ENCODE measurements at regions not wholly inside any gene's neighbourhood (a gene's known extent, or its start where the extent isn't known, plus 50 kb on each side); places are given as distances from the start of the nearest gene placed in this dataset.

GRCh38 chr19:32231691-32232090 is 113.7 kb upstream of the ZNF507 start:
- Histone ChIP-seq H3K27me3 (ENCODE audit: control insufficient read depth, low read length) (no peaks in the 10 kb centered on the region), H3K4me1 (ENCODE audit: control insufficient read depth, low read length) (no peaks in the 10 kb centered on the region)
- no peak for TF ChIP-seq CTCF (IDR thresholded peaks at IDR 0.05; ENCODE audit: low read depth, low read length, poor library complexity, severe bottlenecking)
- TF ChIP-seq EZH2phosphoT487 (IDR thresholded peaks at IDR 0.05; ENCODE audit: borderline replicate concordance, low read length) = no peak

GRCh38 chr19:32232449-32232848 is 113.0 kb upstream of the ZNF507 start:
- H3F3A ChIP-seq (ENCODE audit: control insufficient read depth, insufficient read depth) = no peaks in the 10 kb centered on the region
- no peaks in the 10 kb centered on the region for H3K9me3 ChIP-seq (ENCODE audit: control insufficient read depth, insufficient read depth, low read length)
- no peaks in the 10 kb centered on the region for H3K79me2 ChIP-seq (ENCODE audit: control insufficient read depth, low read length)
- H4K20me1 ChIP-seq (ENCODE audit: control insufficient read depth, insufficient read depth, low read depth, low read length) = no peaks in the 10 kb centered on the region
- H3K27me3 ChIP-seq (ENCODE audit: control insufficient read depth, low read length) = no peaks in the 10 kb centered on the region
- no peaks in the 10 kb centered on the region for H3K4me1 ChIP-seq (ENCODE audit: control insufficient read depth, low read length)
- no peak overlapping the region for H3K4me2 ChIP-seq (ENCODE audit: low read length)
- TF ChIP-seq EZH2phosphoT487 (IDR thresholded peaks at IDR 0.05; ENCODE audit: borderline replicate concordance, low read length) = no peak
- no peak for TF ChIP-seq CTCF (IDR thresholded peaks at IDR 0.05; ENCODE audit: low read depth, low read length, poor library complexity, severe bottlenecking)
- no peak overlapping the region for H3K4me3 ChIP-seq (ENCODE audit: low read length)
- no peaks in the 10 kb centered on the region for H3K9me2 ChIP-seq (replicated peaks; ENCODE audit: control insufficient read depth, low read length)
- no peak overlapping the region for H3K27ac ChIP-seq (ENCODE audit: low read depth, low read length)
- no peaks in the 10 kb centered on the region for H3K36me3 ChIP-seq (ENCODE audit: control insufficient read depth, low read length)

More at GRCh38 chr19:32231691-32232090, 113.7 kb upstream of the ZNF507 start:
- Histone ChIP-seq H3K4me3 (ENCODE audit: low read length) (no peak overlapping the region), H3K36me3 (ENCODE audit: control insufficient read depth, low read length) (no peaks in the 10 kb centered on the region), H3F3A (ENCODE audit: control insufficient read depth, insufficient read depth) (no peaks in the 10 kb centered on the region), H3K79me2 (ENCODE audit: control insufficient read depth, low read length) (no peaks in the 10 kb centered on the region), H3K27ac (ENCODE audit: low read depth, low read length) (no peak overlapping the region), H3K4me2 (ENCODE audit: low read length) (no peak overlapping the region), H3K9me3 (ENCODE audit: control insufficient read depth, insufficient read depth, low read length) (no peaks in the 10 kb centered on the region), H4K20me1 (ENCODE audit: control insufficient read depth, insufficient read depth, low read depth, low read length) (no peaks in the 10 kb centered on the region), H3K9me2 (replicated peaks; ENCODE audit: control insufficient read depth, low read length) (no peaks in the 10 kb centered on the region)

- Histone ChIP-seq H3K27me3 (ENCODE audit: control insufficient read depth, low read length) (no peaks in the 10 kb centered on the region), H3F3A (ENCODE audit: control insufficient read depth, insufficient read depth) (no peaks in the 10 kb centered on the region), H3K9me3 (ENCODE audit: control insufficient read depth, insufficient read depth, low read length) (no peaks in the 10 kb centered on the region), H3K4me1 (ENCODE audit: control insufficient read depth, low read length) (no peaks in the 10 kb centered on the region), H3K79me2 (ENCODE audit: control insufficient read depth, low read length) (no peaks in the 10 kb centered on the region), H3K9me2 (replicated peaks; ENCODE audit: control insufficient read depth, low read length) (no peaks in the 10 kb centered on the region), H3K27ac (ENCODE audit: low read depth, low read length) (no peak overlapping the region), H3K4me2 (ENCODE audit: low read length) (no peak overlapping the region), H3K36me3 (ENCODE audit: control insufficient read depth, low read length) (no peaks in the 10 kb centered on the region), H4K20me1 (ENCODE audit: control insufficient read depth, insufficient read depth, low read depth, low read length) (no peaks in the 10 kb centered on the region), H3K4me3 (ENCODE audit: low read length) (no peak overlapping the region)
- TF ChIP-seq EZH2phosphoT487 (IDR thresholded peaks at IDR 0.05; ENCODE audit: borderline replicate concordance, low read length) (no peak), CTCF (IDR thresholded peaks at IDR 0.05; ENCODE audit: low read depth, low read length, poor library complexity, severe bottlenecking) (no peak)
Observed at GRCh38 chr19:32233091-32233490, 112.3 kb upstream of the ZNF507 start.

GRCh38 chr19:32233885-32234284 is 111.5 kb upstream of the ZNF507 start:
- Histone ChIP-seq H3K4me3 (ENCODE audit: low read length) (no peak overlapping the region), H3K27me3 (ENCODE audit: control insufficient read depth, low read length) (no peaks in the 10 kb centered on the region), H3F3A (ENCODE audit: control insufficient read depth, insufficient read depth) (no peaks in the 10 kb centered on the region), H3K27ac (ENCODE audit: low read depth, low read length) (no peak overlapping the region), H3K9me3 (ENCODE audit: control insufficient read depth, insufficient read depth, low read length) (no peaks in the 10 kb centered on the region), H3K79me2 (ENCODE audit: control insufficient read depth, low read length) (no peaks in the 10 kb centered on the region), H3K4me2 (ENCODE audit: low read length) (no peak overlapping the region), H3K9me2 (replicated peaks; ENCODE audit: control insufficient read depth, low read length) (no peaks in the 10 kb centered on the region), H4K20me1 (ENCODE audit: control insufficient read depth, insufficient read depth, low read depth, low read length) (no peaks in the 10 kb centered on the region), H3K4me1 (ENCODE audit: control insufficient read depth, low read length) (no peaks in the 10 kb centered on the region), H3K36me3 (ENCODE audit: control insufficient read depth, low read length) (no peaks in the 10 kb centered on the region)
- TF ChIP-seq CTCF (IDR thresholded peaks at IDR 0.05; ENCODE audit: low read depth, low read length, poor library complexity, severe bottlenecking) = no peak
- TF ChIP-seq EZH2phosphoT487 (IDR thresholded peaks at IDR 0.05; ENCODE audit: borderline replicate concordance, low read length) = no peak
